NCI-H128 (cell line): ENCODE measurements at regions not wholly inside any gene's neighbourhood (a gene's known extent, or its start where the extent isn't known, plus 50 kb on each side); places are given as distances from the start of the nearest gene placed in this dataset.

ENCODE experiments used
- DNase-seq: peaks from one replicate; lab custom pipeline; 2025; ENCODE audit not compliant: unreplicated experiment; lab: John Stamatoyannopoulos, UW

DNA sequence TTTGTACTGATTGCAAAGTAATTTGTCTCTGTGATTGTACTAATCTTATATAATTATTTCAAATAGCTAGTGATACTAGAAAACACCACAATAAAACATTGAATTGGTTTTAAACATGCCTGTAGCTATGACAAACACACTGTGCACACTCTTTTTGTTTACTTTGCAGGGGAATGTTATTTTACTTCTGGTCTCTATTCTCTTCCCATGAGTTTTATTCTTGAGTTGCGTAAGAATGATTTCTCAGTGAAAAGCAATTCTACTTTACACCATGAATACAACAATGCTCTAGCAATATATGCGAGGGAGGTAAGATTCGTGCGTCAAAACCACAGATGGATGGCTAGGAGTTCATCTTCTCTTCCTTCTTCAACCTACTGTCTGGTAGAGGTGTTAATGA lies 68.4 kb upstream of the PHACTR1 start:
- no peak for DNase-seq

DNA sequence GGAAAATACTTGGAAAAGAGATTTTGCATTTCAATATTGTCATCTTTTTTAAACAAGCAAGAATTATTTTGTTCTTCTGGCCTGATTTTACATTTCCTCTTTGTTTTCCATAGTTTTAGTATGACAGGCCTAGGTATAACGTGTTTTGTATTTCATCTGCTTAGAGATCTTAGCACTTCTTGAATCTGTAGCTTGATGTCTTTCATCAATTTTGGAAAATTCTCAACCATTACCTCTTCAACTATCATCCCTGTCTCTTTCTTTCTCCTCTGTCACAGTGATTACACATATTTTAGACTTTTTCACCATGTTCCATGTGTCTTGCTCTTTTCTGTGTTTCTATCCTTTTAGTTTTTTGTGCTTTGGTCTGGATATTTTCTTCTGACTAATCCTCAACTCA lies 67.2 kb upstream of the PHACTR1 start:
- no peak for DNase-seq

DNA sequence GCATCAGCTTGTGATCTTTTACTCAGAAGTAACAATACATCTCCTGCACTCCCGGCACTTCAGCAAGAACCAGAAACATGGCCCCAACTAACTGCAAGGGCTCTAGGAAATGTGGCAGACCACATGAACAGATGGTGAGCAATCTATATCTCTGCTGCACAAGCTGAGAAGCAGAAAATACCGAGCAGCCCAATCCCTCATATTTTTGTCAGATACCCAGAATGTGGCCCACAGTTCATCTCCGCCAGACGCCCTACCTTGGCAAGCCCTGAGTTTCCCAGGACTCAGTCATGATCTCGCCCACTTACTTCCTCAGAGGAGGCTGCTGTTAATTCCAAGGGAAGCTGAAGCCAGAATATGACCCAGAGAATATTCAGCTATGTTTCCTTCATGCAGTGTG lies 63.1 kb upstream of the PHACTR1 start:
- no peak for DNase-seq

DNA sequence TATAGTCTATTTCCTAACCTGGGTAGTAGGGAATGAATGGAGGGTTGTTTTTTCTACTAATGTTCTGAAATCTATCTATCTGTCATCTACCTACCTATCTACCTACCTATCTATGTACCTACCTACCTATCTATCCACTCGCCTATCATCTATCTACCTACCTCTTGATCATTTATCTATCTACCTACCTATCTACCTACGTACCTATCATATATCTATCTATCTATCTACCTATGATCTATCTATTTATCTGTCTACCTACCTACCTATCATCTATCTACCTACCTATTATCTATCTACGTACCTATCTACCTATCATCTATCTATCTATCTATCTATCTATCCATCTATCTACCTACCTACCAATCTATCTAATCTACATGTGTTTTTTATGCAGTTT lies 62.5 kb upstream of the PHACTR1 start:
- no peak for DNase-seq

DNA sequence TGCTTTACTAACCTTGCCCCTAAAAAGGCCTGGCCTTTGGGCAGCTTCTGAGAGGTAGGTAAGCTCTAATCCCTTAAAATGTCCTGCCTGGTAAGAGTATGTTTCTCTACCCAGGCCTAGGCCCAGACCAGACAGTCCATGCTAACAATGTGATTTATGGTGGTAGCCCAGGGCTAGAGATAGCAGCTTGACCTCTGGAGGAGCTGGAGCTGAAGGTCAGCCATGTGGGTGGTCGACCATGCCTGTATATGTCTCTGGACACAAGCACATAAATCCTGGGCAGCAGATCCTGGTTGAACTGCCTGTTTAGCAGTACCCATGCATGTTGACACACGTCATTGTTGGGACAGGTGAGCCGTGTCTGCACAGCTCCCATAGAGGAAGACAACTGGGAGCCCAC lies 62.1 kb upstream of the PHACTR1 start:
- no peak for DNase-seq

DNA sequence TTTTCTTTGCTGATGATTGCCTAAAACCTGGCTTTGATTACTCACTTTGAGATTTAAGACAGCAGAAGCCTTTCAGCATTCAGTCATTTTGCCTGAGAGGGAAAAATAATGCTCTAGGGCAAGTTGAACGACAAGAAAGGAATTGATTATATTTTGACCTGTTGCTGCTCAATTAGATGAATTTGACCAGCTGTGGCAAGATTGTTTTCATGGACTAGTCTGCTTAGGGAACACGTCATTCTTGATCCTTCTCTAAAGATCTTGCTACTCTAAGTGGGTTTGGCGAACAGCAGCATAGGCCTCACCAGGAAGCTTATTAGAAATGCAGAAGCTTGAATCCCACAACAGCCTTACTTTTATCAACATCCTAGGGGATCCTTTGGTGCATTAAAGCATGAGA lies 59.7 kb upstream of the PHACTR1 start:
- no peak for DNase-seq

DNA sequence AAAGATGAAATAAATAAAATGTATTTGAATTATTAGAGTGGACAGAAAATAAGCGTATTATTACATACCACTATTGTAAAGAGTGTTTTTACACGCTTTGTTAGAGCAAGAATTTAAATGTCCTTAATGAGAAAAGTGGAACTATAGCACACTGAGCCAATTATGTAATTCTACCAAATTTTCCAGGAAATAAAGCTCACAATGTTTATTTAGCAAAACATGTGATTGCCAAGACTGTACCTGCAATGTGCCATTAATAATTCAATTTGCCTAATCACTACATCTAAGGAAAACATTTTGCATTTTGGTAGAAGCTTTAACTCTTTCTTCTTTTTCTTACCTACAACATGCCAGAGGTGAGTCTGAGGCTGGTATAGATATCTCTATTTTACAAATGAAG lies 58.7 kb upstream of the PHACTR1 start:
- no peak for DNase-seq

DNA sequence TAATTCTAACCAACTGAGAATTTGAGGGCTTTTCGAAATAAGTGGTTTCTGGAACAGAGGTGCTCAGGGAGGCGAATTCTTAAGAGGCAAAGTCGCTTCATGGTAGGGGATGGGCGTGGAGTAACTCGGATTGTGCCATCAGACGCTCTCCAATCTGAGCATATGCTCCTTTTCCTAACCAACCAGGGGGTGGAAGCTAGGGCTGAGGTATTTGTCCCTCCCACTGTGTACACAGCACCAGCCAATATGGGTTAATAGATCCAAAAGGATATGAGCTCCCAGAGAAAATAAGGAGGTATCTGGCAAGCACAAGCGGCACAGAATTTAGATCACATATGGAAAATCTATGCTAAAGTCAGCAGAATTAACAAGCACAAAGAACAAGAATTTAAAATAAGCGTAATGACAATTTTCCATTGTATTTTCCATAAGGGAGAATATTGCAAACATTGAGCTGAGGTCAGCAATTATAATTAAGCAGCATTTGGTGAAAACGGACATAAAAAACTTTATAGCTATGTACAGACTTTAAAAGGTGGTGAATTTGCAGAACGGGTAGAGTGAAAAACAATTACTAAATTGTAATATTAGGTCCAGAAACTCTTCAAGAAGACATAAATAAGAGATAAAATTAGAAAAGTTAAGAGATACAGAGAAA lies 55.0 kb upstream of the PHACTR1 start:
- no peak for DNase-seq
